Ecto neural progenitor cell (in vitro differentiated cells): ENCODE measurements at regions not wholly inside any gene's neighbourhood (a gene's known extent, or its start where the extent isn't known, plus 50 kb on each side); places are given as distances from the start of the nearest gene placed in this dataset.

ENCODE experiments used
- DNase-seq: peaks from one replicate; pipeline ENCODE4 v3.0.0-alpha.2; 2018; ENCODE audit warnings: low spot score

- peak; percentile 41 for DNase-seq
These were observed 50.2 kb upstream of the FGF3 start for GRCh38 chr11:69869311-69869939.

- peak; percentile 9 for DNase-seq
These were observed 51.5 kb upstream of the FGF3 start for GRCh38 chr11:69870766-69871165.

GRCh38 chr11:69873166-69874077, 54.2 kb upstream of the FGF3 start:
- DNase-seq = no peak

- no peak for DNase-seq
These were observed 55.2 kb upstream of the FGF3 start for GRCh38 chr11:69874178-69874983.

GRCh38 chr11:69874984-69875624, 55.9 kb upstream of the FGF3 start:
- peak; percentile 52 for DNase-seq

- peak; percentile 32 for DNase-seq
These were observed 56.8 kb upstream of the FGF3 start for GRCh38 chr11:69876013-69876412.

GRCh38 chr11:69877235-69877634, 58.0 kb upstream of the FGF3 start:
- peak; percentile 39 for DNase-seq

GRCh38 chr11:69877704-69878103, 58.5 kb upstream of the FGF3 start:
- DNase-seq = peak; percentile 10

- DNase-seq = peak; percentile 34
These were observed 59.1 kb upstream of the FGF3 start for GRCh38 chr11:69878144-69878883.

- peak; percentile 34 for DNase-seq
These were observed 59.9 kb upstream of the FGF3 start for GRCh38 chr11:69878927-69879728.

GRCh38 chr11:69879729-69880005, 60.5 kb upstream of the FGF3 start:
- peak; percentile 34 for DNase-seq

- peak; percentile 42 for DNase-seq
These were observed 61.0 kb upstream of the FGF3 start for GRCh38 chr11:69880041-69880825.

- no peak for DNase-seq
These were observed 61.7 kb upstream of the FGF3 start for GRCh38 chr11:69880826-69881445.

- peak; percentile 70 for DNase-seq
These were observed 62.5 kb upstream of the FGF3 start for GRCh38 chr11:69881467-69882269.

GRCh38 chr11:69882270-69882608, 63.0 kb upstream of the FGF3 start:
- DNase-seq = no peak

GRCh38 chr11:69883292-69884255, 64.4 kb upstream of the FGF3 start:
- no peak for DNase-seq

GRCh38 chr11:69884286-69884685, 65.1 kb upstream of the FGF3 start:
- no peak for DNase-seq

- no peak for DNase-seq
These were observed 65.5 kb upstream of the FGF3 start for GRCh38 chr11:69884751-69885150.
